Spinal cord (tissue), 9 donors: ENCODE measurements at regions not wholly inside any gene's neighbourhood (a gene's known extent, or its start where the extent isn't known, plus 50 kb on each side); places are given as distances from the start of the nearest gene placed in this dataset.

Source experiments
- DNase-seq, 6 donors: peaks; one replicate each; pipeline versions ENCODE4 v3.0.0 to v3.0.0-alpha.2; 2013 to 2015; ENCODE audit warnings: low spot score in 6 of 6, low read depth in 4 of 6
- H3K27ac ChIP-seq: one replicate; pipeline ENCODE4 v1.5.1; 2013; ENCODE audit warnings: low read depth, low read length, control low read depth
- H3K27me3 ChIP-seq: one replicate; pipeline ENCODE4 v1.6.1; 2013; ENCODE audit warnings: low read length; ENCODE audit not compliant: control insufficient read depth, insufficient read depth
- H3K36me3 ChIP-seq: one replicate; pipeline ENCODE4 v1.6.1; 2013; ENCODE audit warnings: low read length; ENCODE audit not compliant: control insufficient read depth, insufficient read depth
- H3K4me1 ChIP-seq: one replicate; pipeline ENCODE4 v1.6.1; 2013; ENCODE audit warnings: low read length; ENCODE audit not compliant: control insufficient read depth, insufficient read depth
- H3K4me3 ChIP-seq: one replicate; pipeline ENCODE4 v1.5.1; 2013; ENCODE audit warnings: low read depth, low read length, control low read depth
- H3K9me3 ChIP-seq: one replicate; pipeline ENCODE4 v1.6.1; 2013; ENCODE audit warnings: low read length; ENCODE audit not compliant: control insufficient read depth, insufficient read depth
- WGBS: methylation state at CpG from one replicate; pipeline ENCODE4 v1.1.5; 2013; ENCODE audit warnings: missing lambda C conversion rate; ENCODE audit not compliant: insufficient coverage; 5-methylcytosine and 5-hydroxymethylcytosine counted together
- donor health status: healthy.

DNA sequence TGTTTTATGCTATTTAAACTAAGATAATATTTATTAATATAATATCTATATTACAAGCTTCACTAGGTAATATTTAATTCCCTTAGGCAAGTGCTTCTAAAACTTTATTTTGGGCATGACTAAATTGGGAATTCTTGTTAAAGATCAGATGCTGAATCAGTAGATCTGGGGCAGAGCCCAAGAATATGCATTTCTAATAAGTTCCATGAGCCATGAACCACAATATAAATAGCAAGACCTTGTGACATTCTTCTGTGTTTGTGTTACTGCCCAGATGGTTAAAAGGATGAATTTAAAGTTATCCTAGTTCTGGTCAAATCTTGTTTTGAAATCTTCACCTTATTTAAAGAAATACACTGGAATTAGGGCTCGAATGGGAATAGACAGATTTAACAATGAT is 258.4 kb upstream of the CACNA2D1 start:
- Histone ChIP-seq H3K4me1 (no peaks in the 10 kb centered on the region), H3K27me3 (no peaks in the 10 kb centered on the region), H3K4me3 (no peak overlapping the region), H3K27ac (no peak overlapping the region), H3K36me3 (no peaks in the 10 kb centered on the region), H3K9me3 (no peaks in the 10 kb centered on the region)
- DNase-seq, result no peak
- WGBS, result 86% methylated on average over 1 of the region's 1 CpG

- peak in 3 of 6 donors; percentile 10 to 61 (median 57) for DNase-seq
- no peak overlapping the region for H3K27ac ChIP-seq
- H3K36me3 ChIP-seq, result no peaks in the 10 kb centered on the region
- no peaks in the 10 kb centered on the region for H3K9me3 ChIP-seq
- WGBS, result 38% methylated on average over 1 of the region's 2 CpGs
- no peaks in the 10 kb centered on the region for H3K4me1 ChIP-seq
- H3K27me3 ChIP-seq, result no peaks in the 10 kb centered on the region
- no peak overlapping the region for H3K4me3 ChIP-seq
Measured at GRCh38 chr7:82700741-82701140, 257.2 kb upstream of the CACNA2D1 start.

- 53% methylated on average over 2 of the region's 3 CpGs for WGBS
- Histone ChIP-seq H3K27ac (no peak overlapping the region), H3K4me3 (no peak overlapping the region), H3K36me3 (no peaks in the 10 kb centered on the region), H3K4me1 (no peaks in the 10 kb centered on the region), H3K9me3 (no peaks in the 10 kb centered on the region), H3K27me3 (no peaks in the 10 kb centered on the region)
- DNase-seq, result no peak
Measured at GRCh38 chr7:82699773-82700186, 256.2 kb upstream of the CACNA2D1 start.

DNA sequence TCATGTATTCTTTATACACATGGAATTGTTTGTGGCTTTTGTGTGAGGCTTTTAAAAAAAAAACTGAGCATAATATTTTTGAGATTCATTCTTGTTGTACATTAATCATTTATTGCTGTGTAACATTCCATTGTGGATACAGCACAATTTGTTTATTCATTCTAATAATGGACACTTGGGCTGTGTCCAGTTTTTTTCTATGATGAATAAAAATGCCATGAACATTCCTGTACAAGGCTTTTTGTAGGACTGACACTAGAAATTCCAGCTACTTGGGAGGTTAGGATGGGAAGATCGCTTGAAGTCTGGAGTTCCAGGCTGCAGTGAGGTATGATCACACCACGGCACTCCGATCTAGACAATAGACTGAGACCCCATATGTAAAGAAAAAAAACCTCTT is 254.3 kb upstream of the CACNA2D1 start:
- Histone ChIP-seq H3K36me3 (no peaks in the 10 kb centered on the region), H3K4me1 (no peaks in the 10 kb centered on the region), H3K27me3 (no peaks in the 10 kb centered on the region), H3K9me3 (no peaks in the 10 kb centered on the region), H3K27ac (no peak overlapping the region), H3K4me3 (no peak overlapping the region)
- no peak for DNase-seq
- 100% methylated on average over 1 of the region's 3 CpGs for WGBS

- Histone ChIP-seq H3K4me3 (no peak overlapping the region), H3K4me1 (no peaks in the 10 kb centered on the region), H3K27me3 (no peaks in the 10 kb centered on the region), H3K36me3 (no peaks in the 10 kb centered on the region), H3K9me3 (no peaks in the 10 kb centered on the region), H3K27ac (no peak overlapping the region)
- WGBS, result 83% methylated on average over 1 of the region's 3 CpGs
- DNase-seq, result no peak
Measured at GRCh38 chr7:82696631-82697030, 253.1 kb upstream of the CACNA2D1 start.

DNA sequence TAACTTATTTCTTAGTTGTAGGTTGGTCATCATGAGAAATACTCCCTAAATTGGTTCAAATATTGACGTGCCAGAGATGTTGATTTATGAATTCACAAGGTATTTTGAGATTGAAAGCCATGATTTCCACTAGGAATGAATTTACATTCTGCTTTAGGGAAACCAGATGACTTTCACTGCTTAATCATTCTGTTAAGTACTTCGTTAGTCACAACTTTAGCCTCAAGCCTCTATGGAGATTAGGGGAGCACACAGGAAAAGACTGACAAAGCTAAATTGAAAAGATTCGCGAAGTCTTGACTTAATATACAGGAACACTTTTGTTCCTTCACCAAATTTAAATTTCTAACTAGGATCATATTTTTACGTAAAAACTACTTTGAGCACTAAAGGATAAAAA is 250.4 kb upstream of the CACNA2D1 start:
- no peak for DNase-seq
- no peaks in the 10 kb centered on the region for H3K9me3 ChIP-seq
- no peaks in the 10 kb centered on the region for H3K36me3 ChIP-seq
- H3K27ac ChIP-seq, result no peak overlapping the region
- H3K4me3 ChIP-seq, result no peak overlapping the region
- WGBS, result no CpG with 5 or more reads among the region's 5 CpGs
- H3K4me1 ChIP-seq, result no peaks in the 10 kb centered on the region
- H3K27me3 ChIP-seq, result no peaks in the 10 kb centered on the region

GRCh38 chr7:82690929-82691328 is 247.4 kb upstream of the CACNA2D1 start:
- 90% methylated on average over 7 of the region's 7 CpGs for WGBS
- H3K36me3 ChIP-seq, result no peaks in the 10 kb centered on the region
- H3K9me3 ChIP-seq, result no peaks in the 10 kb centered on the region
- H3K27me3 ChIP-seq, result no peaks in the 10 kb centered on the region
- no peaks in the 10 kb centered on the region for H3K4me1 ChIP-seq
- H3K27ac ChIP-seq, result no peak overlapping the region
- H3K4me3 ChIP-seq, result no peak overlapping the region
- no peak for DNase-seq

- Histone ChIP-seq H3K4me1 (no peaks in the 10 kb centered on the region), H3K27ac (no peak overlapping the region), H3K4me3 (no peak overlapping the region), H3K27me3 (no peaks in the 10 kb centered on the region), H3K36me3 (no peaks in the 10 kb centered on the region), H3K9me3 (no peaks in the 10 kb centered on the region)
- WGBS, result 75% methylated on average over 1 of the region's 1 CpG
- DNase-seq, result peak in 1 of 6 donors; percentile 40
Measured at GRCh38 chr7:82685214-82685613, 241.6 kb upstream of the CACNA2D1 start.

DNA sequence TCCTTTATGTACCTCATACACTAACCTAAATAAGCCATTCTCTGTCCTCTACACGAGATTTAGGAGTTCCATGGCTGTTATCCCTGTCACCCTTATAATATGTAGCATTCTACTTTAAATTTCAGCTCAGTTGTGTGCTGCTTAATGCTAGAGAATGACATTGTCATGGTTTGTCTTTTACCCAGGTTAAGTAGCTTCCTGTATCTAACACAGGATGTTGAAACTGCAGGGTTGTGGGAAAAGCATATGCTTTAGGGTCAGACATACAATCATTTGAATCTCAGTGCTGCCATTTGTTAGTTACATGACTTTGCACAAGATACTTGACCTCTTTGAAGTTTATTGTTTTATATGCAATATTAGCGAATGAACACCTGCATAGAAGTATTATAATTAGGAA is 235.1 kb upstream of the CACNA2D1 start:
- Histone ChIP-seq H3K9me3 (no peaks in the 10 kb centered on the region), H3K4me1 (no peaks in the 10 kb centered on the region), H3K27me3 (no peaks in the 10 kb centered on the region), H3K4me3 (no peak overlapping the region), H3K36me3 (no peaks in the 10 kb centered on the region), H3K27ac (no peak overlapping the region)
- no CpG with 5 or more reads among the region's 2 CpGs for WGBS
- DNase-seq, result no peak

DNA sequence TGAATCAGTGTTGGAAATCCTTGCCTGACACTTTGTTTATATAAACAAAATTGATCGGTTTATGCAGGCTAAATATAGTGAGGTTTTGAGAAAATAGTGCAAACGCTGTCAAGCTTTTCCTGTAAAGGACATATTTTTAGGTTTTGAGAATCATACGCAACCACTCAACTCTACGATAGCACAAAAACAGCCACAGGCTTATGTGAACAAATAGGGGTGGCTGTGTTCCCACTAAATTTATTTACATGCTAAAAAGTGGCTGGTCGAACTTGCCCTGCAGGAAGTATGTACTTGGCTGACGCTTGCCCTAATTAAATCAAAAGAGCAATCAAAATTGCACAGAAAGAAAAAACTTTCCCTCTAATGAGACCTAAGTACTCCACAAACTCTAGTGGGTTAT is 234.7 kb upstream of the CACNA2D1 start:
- no CpG with 5 or more reads among the region's 6 CpGs for WGBS
- no peak for DNase-seq
- Histone ChIP-seq H3K36me3 (no peaks in the 10 kb centered on the region), H3K4me3 (no peak overlapping the region), H3K4me1 (no peaks in the 10 kb centered on the region), H3K27me3 (no peaks in the 10 kb centered on the region), H3K9me3 (no peaks in the 10 kb centered on the region), H3K27ac (no peak overlapping the region)
